ENCODE measurements at regions not wholly inside any gene's neighbourhood (a gene's known extent, or its start where the extent isn't known, plus 50 kb on each side); places are given as distances from the start of the nearest gene placed in this dataset.

- no peaks in the 10 kb centered on the region for H3K27me3 ChIP-seq (ENCODE audit: insufficient read depth, low read length)
These were observed 129.6 kb downstream of the RPS29 start for GRCh38 chr14:49456589-49456988.

GRCh38 chr14:49451938-49452337 is 134.2 kb downstream of the RPS29 start:
- H3K9me3 ChIP-seq (ENCODE audit: low read length): no peaks in the 10 kb centered on the region
- no peaks in the 10 kb centered on the region for H3K4me1 ChIP-seq (ENCODE audit: insufficient read depth, low read length)
- H2AFZ ChIP-seq (ENCODE audit: low read depth, low read length): no peak overlapping the region
- H3K4me3 ChIP-seq (ENCODE audit: low read length): no peak overlapping the region
- no peaks in the 10 kb centered on the region for H3K27me3 ChIP-seq (ENCODE audit: insufficient read depth, low read length)
- H3K36me3 ChIP-seq (ENCODE audit: insufficient read depth, low read length): no peaks in the 10 kb centered on the region

More at GRCh38 chr14:49456589-49456988, 129.6 kb downstream of the RPS29 start:
- Histone ChIP-seq H3K4me1 (ENCODE audit: insufficient read depth, low read length) (no peaks in the 10 kb centered on the region), H3K36me3 (ENCODE audit: insufficient read depth, low read length) (no peaks in the 10 kb centered on the region), H2AFZ (ENCODE audit: low read depth, low read length) (no peak overlapping the region), H3K4me3 (ENCODE audit: low read length) (no peak overlapping the region), H3K9me3 (ENCODE audit: low read length) (no peaks in the 10 kb centered on the region)

- H3K4me3 ChIP-seq (ENCODE audit: low read length): no peak overlapping the region
- H3K9me3 ChIP-seq (ENCODE audit: low read length): no peaks in the 10 kb centered on the region
- no peaks in the 10 kb centered on the region for H3K27me3 ChIP-seq (ENCODE audit: insufficient read depth, low read length)
- no peaks in the 10 kb centered on the region for H3K4me1 ChIP-seq (ENCODE audit: insufficient read depth, low read length)
- H2AFZ ChIP-seq (ENCODE audit: low read depth, low read length): no peak overlapping the region
- no peaks in the 10 kb centered on the region for H3K36me3 ChIP-seq (ENCODE audit: insufficient read depth, low read length)
These were observed 136.4 kb downstream of the RPS29 start for GRCh38 chr14:49449749-49450148.

- H3K9me3 ChIP-seq (ENCODE audit: low read length): no peaks in the 10 kb centered on the region
These were observed 138.6 kb downstream of the RPS29 start for GRCh38 chr14:49447540-49448107.

GRCh38 chr14:49446801-49447200 is 139.4 kb downstream of the RPS29 start:
- Histone ChIP-seq H3K4me1 (ENCODE audit: insufficient read depth, low read length) (no peaks in the 10 kb centered on the region), H2AFZ (ENCODE audit: low read depth, low read length) (no peak overlapping the region), H3K4me3 (ENCODE audit: low read length) (no peak overlapping the region)

More at GRCh38 chr14:49447540-49448107, 138.6 kb downstream of the RPS29 start:
- Histone ChIP-seq H3K27me3 (ENCODE audit: insufficient read depth, low read length) (no peaks in the 10 kb centered on the region), H3K36me3 (ENCODE audit: insufficient read depth, low read length) (no peaks in the 10 kb centered on the region), H3K4me1 (ENCODE audit: insufficient read depth, low read length) (no peaks in the 10 kb centered on the region), H3K4me3 (ENCODE audit: low read length) (no peak overlapping the region), H2AFZ (ENCODE audit: low read depth, low read length) (no peak overlapping the region)

GRCh38 chr14:49438256-49438770 is 147.9 kb downstream of the RPS29 start:
- Histone ChIP-seq H3K9me3 (ENCODE audit: low read length) (no peaks in the 10 kb centered on the region), H3K4me1 (ENCODE audit: insufficient read depth, low read length) (no peaks in the 10 kb centered on the region), H3K36me3 (ENCODE audit: insufficient read depth, low read length) (no peaks in the 10 kb centered on the region), H2AFZ (ENCODE audit: low read depth, low read length) (no peak overlapping the region), H3K4me3 (ENCODE audit: low read length) (no peak overlapping the region), H3K27me3 (ENCODE audit: insufficient read depth, low read length) (no peaks in the 10 kb centered on the region)

More at GRCh38 chr14:49446801-49447200, 139.4 kb downstream of the RPS29 start:
- Histone ChIP-seq H3K36me3 (ENCODE audit: insufficient read depth, low read length) (no peaks in the 10 kb centered on the region), H3K9me3 (ENCODE audit: low read length) (no peaks in the 10 kb centered on the region), H3K27me3 (ENCODE audit: insufficient read depth, low read length) (no peaks in the 10 kb centered on the region)

- no peak overlapping the region for H3K4me3 ChIP-seq (ENCODE audit: low read length)
- no peaks in the 10 kb centered on the region for H3K36me3 ChIP-seq (ENCODE audit: insufficient read depth, low read length)
- H3K27me3 ChIP-seq (ENCODE audit: insufficient read depth, low read length): no peaks in the 10 kb centered on the region
- no peaks in the 10 kb centered on the region for H3K9me3 ChIP-seq (ENCODE audit: low read length)
- H3K4me1 ChIP-seq (ENCODE audit: insufficient read depth, low read length): no peaks in the 10 kb centered on the region
- no peak overlapping the region for H2AFZ ChIP-seq (ENCODE audit: low read depth, low read length)
These were observed 158.1 kb downstream of the RPS29 start for GRCh38 chr14:49428076-49428475.

GRCh38 chr14:49427117-49427516 is 159.1 kb downstream of the RPS29 start:
- Histone ChIP-seq H3K4me3 (ENCODE audit: low read length) (no peak overlapping the region), H3K9me3 (ENCODE audit: low read length) (no peaks in the 10 kb centered on the region), H3K4me1 (ENCODE audit: insufficient read depth, low read length) (no peaks in the 10 kb centered on the region), H2AFZ (ENCODE audit: low read depth, low read length) (no peak overlapping the region), H3K36me3 (ENCODE audit: insufficient read depth, low read length) (no peaks in the 10 kb centered on the region), H3K27me3 (ENCODE audit: insufficient read depth, low read length) (no peaks in the 10 kb centered on the region)

GRCh38 chr14:49425921-49426320 is 160.3 kb downstream of the RPS29 start:
- Histone ChIP-seq H2AFZ (ENCODE audit: low read depth, low read length) (no peak overlapping the region), H3K9me3 (ENCODE audit: low read length) (no peaks in the 10 kb centered on the region), H3K4me3 (ENCODE audit: low read length) (no peak overlapping the region), H3K36me3 (ENCODE audit: insufficient read depth, low read length) (no peaks in the 10 kb centered on the region), H3K4me1 (ENCODE audit: insufficient read depth, low read length) (no peaks in the 10 kb centered on the region), H3K27me3 (ENCODE audit: insufficient read depth, low read length) (no peaks in the 10 kb centered on the region)

GRCh38 chr14:49424436-49425331 is 161.5 kb downstream of the RPS29 start:
- Histone ChIP-seq H3K27me3 (ENCODE audit: insufficient read depth, low read length) (no peaks in the 10 kb centered on the region), H3K4me1 (ENCODE audit: insufficient read depth, low read length) (no peaks in the 10 kb centered on the region)

GRCh38 chr14:49420201-49420600 is 166.0 kb downstream of the RPS29 start:
- H3K9me3 ChIP-seq (ENCODE audit: low read length): no peaks in the 10 kb centered on the region
- no peak overlapping the region for H3K4me3 ChIP-seq (ENCODE audit: low read length)
- H2AFZ ChIP-seq (ENCODE audit: low read depth, low read length): no peak overlapping the region
- H3K4me1 ChIP-seq (ENCODE audit: insufficient read depth, low read length): no peaks in the 10 kb centered on the region
- no peaks in the 10 kb centered on the region for H3K27me3 ChIP-seq (ENCODE audit: insufficient read depth, low read length)
- H3K36me3 ChIP-seq (ENCODE audit: insufficient read depth, low read length): no peaks in the 10 kb centered on the region

More at GRCh38 chr14:49424436-49425331, 161.5 kb downstream of the RPS29 start:
- H3K36me3 ChIP-seq (ENCODE audit: insufficient read depth, low read length): no peaks in the 10 kb centered on the region
- H3K9me3 ChIP-seq (ENCODE audit: low read length): no peaks in the 10 kb centered on the region
- no peak overlapping the region for H2AFZ ChIP-seq (ENCODE audit: low read depth, low read length)
- H3K4me3 ChIP-seq (ENCODE audit: low read length): no peak overlapping the region

GRCh38 chr14:49418789-49419188 is 167.4 kb downstream of the RPS29 start:
- H3K4me1 ChIP-seq (ENCODE audit: insufficient read depth, low read length): no peaks in the 10 kb centered on the region
- no peaks in the 10 kb centered on the region for H3K27me3 ChIP-seq (ENCODE audit: insufficient read depth, low read length)
- no peak overlapping the region for H2AFZ ChIP-seq (ENCODE audit: low read depth, low read length)
- H3K4me3 ChIP-seq (ENCODE audit: low read length): no peak overlapping the region
- H3K36me3 ChIP-seq (ENCODE audit: insufficient read depth, low read length): no peaks in the 10 kb centered on the region
- no peaks in the 10 kb centered on the region for H3K9me3 ChIP-seq (ENCODE audit: low read length)

GRCh38 chr14:49417790-49418189 is 168.4 kb downstream of the RPS29 start:
- Histone ChIP-seq H3K4me1 (ENCODE audit: insufficient read depth, low read length) (no peaks in the 10 kb centered on the region), H2AFZ (ENCODE audit: low read depth, low read length) (no peak overlapping the region)

More at GRCh38 chr14:49417790-49418189, 168.4 kb downstream of the RPS29 start:
- Histone ChIP-seq H3K36me3 (ENCODE audit: insufficient read depth, low read length) (no peaks in the 10 kb centered on the region), H3K27me3 (ENCODE audit: insufficient read depth, low read length) (no peaks in the 10 kb centered on the region), H3K9me3 (ENCODE audit: low read length) (no peaks in the 10 kb centered on the region), H3K4me3 (ENCODE audit: low read length) (no peak overlapping the region)

Measured in neuron (in vitro differentiated cells).